A549 (cell line): ENCODE measurements at regions not wholly inside any gene's neighbourhood (a gene's known extent, or its start where the extent isn't known, plus 50 kb on each side); places are given as distances from the start of the nearest gene placed in this dataset.

Experiments
- CTCF ChIP-seq: fragments of >200 bp; sonication (Bioruptor Twin); formaldehyde crosslinking; IDR thresholded peaks from 3 replicates; pipeline ENCODE4 v1.5.1; 2016
- ELK1 ChIP-seq: fragments of 150-350 bp; IDR thresholded peaks from 2 replicates; pipeline ENCODE4 v1.6.1; 2014; ENCODE audit warnings: low read depth, mild to moderate bottlenecking, low read length
- EP300 ChIP-seq, 2 experiments: fragments of >200 bp; sonication (Bioruptor Twin); formaldehyde crosslinking; IDR thresholded peaks; 2 replicates in 1 of 2; 3 replicates in 1 of 2; pipeline ENCODE4 v1.6.1; 2016 to 2017
- ESRRA ChIP-seq: fragments of 150-350 bp; IDR thresholded peaks from 2 replicates; pipeline ENCODE4 v1.6.1; 2014; ENCODE audit warnings: mild to moderate bottlenecking, low read length, borderline replicate concordance
- FOSL2 ChIP-seq, 2 experiments: fragments of 450-650 bp in 1 of 2; fragments of >200 bp in 1 of 2; sonication (Bioruptor Twin) in 1 of 2; formaldehyde crosslinking; IDR thresholded peaks; 2 replicates each; pipeline versions ENCODE4 v1.5.0 to v1.6.1; 2016 to 2020; ENCODE audit warnings: mild to moderate bottlenecking in 1 of 2, moderate library complexity in 1 of 2
- HDAC2 ChIP-seq: fragments of 200-600 bp; sonication (generic); IDR thresholded peaks from 2 replicates; pipeline ENCODE4 v1.6.1; 2016
- HMGXB4 ChIP-seq: fragments of 250-450 bp; sonication (Bioruptor Pico); IDR thresholded peaks from 2 replicates; pipeline ENCODE4 v1.5.0; 2021; ENCODE audit warnings: mild to moderate bottlenecking, moderate library complexity, borderline replicate concordance
- SREBF2 ChIP-seq: fragments of 450-650 bp; IDR thresholded peaks from 2 replicates; pipeline ENCODE4 v1.6.1; 2014; ENCODE audit warnings: mild to moderate bottlenecking, moderate library complexity

GRCh38 chr14:98937021-98937420 lies 335.0 kb downstream of the BCL11B start:
- no peak for TF ChIP-seq CTCF
- TF ChIP-seq FOSL2 (IDR thresholded peaks at IDR 0.05) = no peak
- no peak for TF ChIP-seq FOSL2 (CRISPR knock-in tag; IDR thresholded peaks at IDR 0.05)
- TF ChIP-seq EP300 (IDR thresholded peaks at IDR 0.05) = no peak
- TF ChIP-seq HDAC2 = no peak
- TF ChIP-seq HMGXB4 = no peak
- no peak for TF ChIP-seq SREBF2
- TF ChIP-seq ELK1 = no peak
- no peak for TF ChIP-seq ESRRA
